SIG-M5 treated with dmso at 0.1 percent for 504 hours (cell line): ENCODE measurements at regions not wholly inside any gene's neighbourhood (a gene's known extent, or its start where the extent isn't known, plus 50 kb on each side); places are given as distances from the start of the nearest gene placed in this dataset.
A peak's percentile ranks its signal among the peaks of the same experiment; 100 is the strongest.
"Not testable (repeated sequence)": the region's sequence is repeated elsewhere in the genome, so short reads cannot be mapped to it uniquely, and the experiment has no call there.

ENCODE experiments used
- DNase-seq: peaks from one replicate; lab custom pipeline; 2025; ENCODE audit not compliant: unreplicated experiment; lab: John Stamatoyannopoulos, UW

- DNase-seq: no peak
Observed at GRCh38 chrX:38937926-38938325, 136.7 kb downstream of the MID1IP1 start.

DNA sequence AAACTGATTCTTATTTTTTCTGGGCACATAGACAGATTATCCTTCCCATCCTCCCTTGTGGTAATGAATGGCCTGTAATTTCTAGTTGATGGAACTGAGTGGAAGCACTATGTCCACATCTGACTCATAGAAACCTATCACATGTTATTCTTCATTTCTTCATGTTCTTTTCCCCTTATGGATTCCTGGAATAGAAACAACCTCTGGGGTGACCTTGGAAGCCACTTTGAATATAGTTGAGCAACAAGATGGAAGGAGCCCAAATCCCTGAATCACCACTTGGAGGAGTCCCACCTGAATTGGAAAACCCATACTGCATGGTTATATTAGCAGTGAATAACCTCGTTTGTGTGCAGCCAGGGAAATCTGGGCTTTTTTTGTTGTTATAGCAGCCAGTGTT lies 137.8 kb downstream of the MID1IP1 start:
- DNase-seq: no peak

DNA sequence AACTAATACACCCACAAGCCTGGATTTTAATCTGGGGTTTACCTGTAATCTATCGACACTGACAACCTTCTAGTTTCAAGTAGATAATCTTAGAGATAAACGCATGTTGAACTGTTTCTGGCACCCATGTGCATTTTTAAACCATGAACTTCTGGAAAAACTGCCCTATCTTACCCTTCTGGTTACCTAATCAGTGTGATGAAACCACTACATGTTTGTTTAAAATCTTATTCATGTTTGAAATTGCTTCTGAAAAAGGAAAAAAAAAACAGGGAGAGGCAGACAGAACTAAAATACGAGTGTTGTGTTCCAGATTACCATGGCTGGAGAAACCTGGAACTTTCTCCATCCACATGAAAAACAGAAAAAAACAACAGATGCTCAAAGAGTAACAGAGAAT lies 139.3 kb downstream of the MID1IP1 start:
- no peak for DNase-seq

- no peak for DNase-seq
Observed at GRCh38 chrX:38941675-38942074, 140.4 kb downstream of the MID1IP1 start.

DNA sequence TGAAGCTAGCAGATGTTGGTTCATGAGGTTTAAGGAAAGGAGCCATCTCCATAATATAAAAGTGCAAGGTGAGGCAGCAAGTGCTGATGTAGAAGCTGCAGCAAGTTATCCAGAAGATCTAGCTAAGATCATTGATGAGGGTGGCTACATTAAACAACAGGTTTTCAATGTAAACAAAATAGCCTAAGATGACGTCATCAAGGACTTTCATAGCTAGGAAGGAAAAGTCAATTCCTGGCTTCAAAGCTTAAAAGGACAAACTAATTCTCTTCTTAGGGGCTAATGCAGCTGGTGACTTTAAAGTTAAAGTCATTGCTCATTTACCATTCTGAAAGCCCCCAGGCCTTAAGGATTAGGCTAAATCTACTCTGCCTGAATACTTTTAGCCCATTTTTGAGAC lies 141.9 kb downstream of the MID1IP1 start:
- DNase-seq: no peak

DNA sequence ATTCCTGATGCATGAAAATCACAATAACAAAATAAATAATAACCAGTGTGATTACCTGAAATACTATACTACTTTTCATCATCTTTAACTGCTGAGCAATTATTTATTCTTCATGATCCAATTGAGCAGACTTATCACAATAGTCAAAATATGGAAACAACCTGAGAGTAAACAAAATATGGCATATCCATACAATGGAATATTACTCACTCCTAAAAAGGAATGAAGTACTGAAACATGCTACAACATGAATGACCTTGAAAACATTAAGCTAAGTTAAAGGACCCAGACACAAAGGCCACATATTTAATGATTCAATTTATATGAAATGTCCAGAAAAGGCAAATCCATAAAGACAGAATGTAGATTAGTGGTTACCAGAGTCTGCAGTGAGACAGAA lies 146.8 kb downstream of the MID1IP1 start:
- no peak for DNase-seq

GRCh38 chrX:38954520-38954919 lies 153.3 kb downstream of the MID1IP1 start:
- no peak for DNase-seq

GRCh38 chrX:38959736-38960135 lies 158.5 kb downstream of the MID1IP1 start:
- DNase-seq: no peak

GRCh38 chrX:38960137-38960536 lies 158.9 kb downstream of the MID1IP1 start:
- no peak for DNase-seq

DNA sequence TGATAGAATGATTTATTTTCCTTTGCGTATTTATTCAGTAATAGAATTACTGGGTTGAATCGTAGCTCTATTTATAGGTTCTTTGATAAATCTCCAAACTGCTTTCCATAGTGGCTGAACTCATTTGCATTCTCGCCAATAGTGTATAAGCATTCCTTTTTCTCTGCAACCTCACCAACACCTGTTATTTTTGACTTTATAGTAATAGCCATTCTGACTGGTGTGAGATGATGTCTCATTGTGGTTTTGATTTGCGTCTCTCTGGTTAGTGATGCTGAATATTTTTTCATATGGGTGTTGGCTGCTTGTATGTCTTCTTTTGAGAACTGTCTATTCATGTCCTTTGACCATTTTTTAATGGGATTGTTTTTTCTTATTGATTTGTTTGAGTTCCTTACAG lies 160.7 kb downstream of the MID1IP1 start:
- no peak for DNase-seq

DNA sequence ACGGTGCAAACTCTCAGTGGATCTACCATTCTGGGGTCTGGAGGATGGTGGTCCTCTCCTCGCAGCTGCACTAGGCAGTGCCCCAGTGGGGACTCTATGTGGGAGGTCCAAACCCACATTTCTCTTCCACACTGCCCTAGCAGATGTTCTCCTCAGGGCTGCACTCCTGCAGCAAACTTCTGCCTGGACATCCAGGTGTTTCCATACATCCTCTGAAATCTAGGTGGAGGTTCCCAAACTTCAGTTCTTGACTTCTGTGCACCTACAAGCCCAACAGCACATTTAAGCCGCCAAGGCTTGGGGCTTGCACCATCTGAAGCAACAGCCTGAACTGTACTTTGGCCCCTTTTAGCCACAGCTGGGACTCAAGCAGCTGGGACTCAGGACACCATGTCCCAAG lies 162.0 kb downstream of the MID1IP1 start:
- DNase-seq: not testable (repeated sequence)

- no peak for DNase-seq
Observed at GRCh38 chrX:38965888-38966287, 164.6 kb downstream of the MID1IP1 start.

GRCh38 chrX:38968344-38969216 lies 167.3 kb downstream of the MID1IP1 start:
- DNase-seq: no peak

DNA sequence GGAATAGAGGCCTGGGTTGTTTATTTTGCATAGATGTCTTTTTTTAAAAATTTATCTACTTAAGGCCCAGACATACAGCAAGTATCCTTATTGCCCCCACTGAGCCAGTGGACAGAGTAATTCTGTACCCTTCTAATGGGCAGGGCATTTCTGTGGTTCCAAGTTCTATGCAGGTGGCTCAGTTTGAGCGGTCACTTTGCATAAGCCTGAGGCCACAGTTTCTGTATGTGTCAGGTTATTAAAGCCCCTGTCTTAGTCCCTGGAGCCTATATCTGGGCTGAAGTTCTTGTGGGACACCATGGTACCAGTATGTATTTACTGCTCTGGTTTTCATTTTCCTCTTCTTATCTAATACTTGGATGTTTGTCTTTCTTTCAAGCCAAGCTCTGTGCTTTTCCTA lies 168.8 kb downstream of the MID1IP1 start:
- no peak for DNase-seq

DNA sequence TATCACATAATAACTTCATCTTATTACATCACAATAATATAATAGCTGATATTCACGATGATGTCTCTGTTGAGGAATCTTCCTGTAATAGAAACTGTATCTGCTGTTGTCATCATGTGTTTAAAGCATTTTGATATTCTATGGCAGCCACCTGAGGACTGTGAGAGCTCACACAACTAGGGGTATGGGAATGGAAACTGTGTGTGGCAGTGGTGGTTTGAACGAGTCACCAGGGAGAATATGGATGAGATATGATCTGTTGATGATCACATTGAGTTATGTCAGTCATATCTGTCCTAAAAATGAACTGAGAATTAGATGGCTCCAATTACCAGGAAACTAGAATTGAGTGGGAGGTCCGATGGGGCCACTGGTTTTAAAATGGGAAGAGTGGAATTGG lies 169.6 kb downstream of the MID1IP1 start:
- DNase-seq: no peak

DNA sequence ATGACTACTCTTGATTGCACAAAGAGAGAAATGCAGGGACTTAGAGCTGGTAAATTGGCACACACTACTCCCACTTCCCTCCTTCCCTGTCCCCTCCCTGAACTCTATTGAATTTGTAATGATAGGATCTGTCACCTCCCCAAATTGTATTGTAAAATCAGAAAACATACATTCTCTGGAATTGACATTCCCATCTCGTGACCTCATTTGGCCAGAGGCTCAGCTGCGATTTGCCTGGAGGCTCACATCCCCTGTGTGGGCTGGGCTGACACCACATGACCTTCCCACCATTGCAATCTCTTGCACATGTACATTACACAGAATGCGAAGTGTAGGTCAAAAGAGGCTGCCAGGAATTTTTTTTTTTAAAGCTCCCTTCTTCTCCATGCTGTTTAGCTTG lies 172.1 kb downstream of the MID1IP1 start:
- no peak for DNase-seq

- DNase-seq: no peak
Observed at GRCh38 chrX:38974542-38974941, 173.3 kb downstream of the MID1IP1 start.

GRCh38 chrX:38975368-38975942 lies 174.2 kb downstream of the MID1IP1 start:
- no peak for DNase-seq

GRCh38 chrX:38982370-38982769 lies 181.1 kb downstream of the MID1IP1 start:
- DNase-seq: no peak

- DNase-seq: no peak
Observed at GRCh38 chrX:38982843-38983242, 181.6 kb downstream of the MID1IP1 start.

DNA sequence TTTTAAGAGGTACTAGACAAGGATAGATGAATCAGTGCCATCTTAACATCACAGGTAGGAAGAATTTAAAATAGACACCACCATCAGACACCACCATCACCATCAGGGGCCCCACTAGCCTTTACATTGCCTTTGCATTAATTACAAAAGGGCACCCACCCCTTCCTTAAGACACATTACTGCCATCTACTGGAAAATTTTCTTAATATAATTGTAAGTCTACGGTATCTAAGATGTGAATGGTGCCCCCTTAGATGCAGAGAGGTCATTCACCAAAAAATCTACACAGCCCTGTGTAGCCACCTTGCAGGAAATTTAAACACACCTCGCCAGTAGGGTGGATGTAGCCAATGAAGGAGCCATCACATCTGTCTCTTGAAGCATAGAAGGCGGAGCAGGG lies 184.1 kb downstream of the MID1IP1 start:
- peak; percentile 63 for DNase-seq

DNA sequence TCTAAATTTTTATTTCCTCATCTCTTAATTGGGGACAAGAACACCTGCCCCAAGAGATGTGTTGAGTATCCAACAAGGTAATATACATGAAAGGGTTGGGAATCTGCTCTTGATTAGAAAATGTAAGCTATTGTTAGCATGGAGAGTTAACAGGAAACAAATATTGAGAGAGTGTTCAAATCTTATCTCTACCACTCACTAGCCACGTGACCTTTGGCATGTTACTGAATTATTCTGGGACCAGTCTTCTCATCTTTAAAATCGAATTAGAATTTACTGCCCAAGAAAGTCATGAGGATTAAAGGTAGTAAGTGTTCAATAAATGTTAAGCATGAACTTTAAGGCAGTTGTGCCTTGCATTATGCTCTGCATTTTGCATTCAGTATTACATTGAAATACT lies 184.7 kb downstream of the MID1IP1 start:
- DNase-seq: no peak

DNA sequence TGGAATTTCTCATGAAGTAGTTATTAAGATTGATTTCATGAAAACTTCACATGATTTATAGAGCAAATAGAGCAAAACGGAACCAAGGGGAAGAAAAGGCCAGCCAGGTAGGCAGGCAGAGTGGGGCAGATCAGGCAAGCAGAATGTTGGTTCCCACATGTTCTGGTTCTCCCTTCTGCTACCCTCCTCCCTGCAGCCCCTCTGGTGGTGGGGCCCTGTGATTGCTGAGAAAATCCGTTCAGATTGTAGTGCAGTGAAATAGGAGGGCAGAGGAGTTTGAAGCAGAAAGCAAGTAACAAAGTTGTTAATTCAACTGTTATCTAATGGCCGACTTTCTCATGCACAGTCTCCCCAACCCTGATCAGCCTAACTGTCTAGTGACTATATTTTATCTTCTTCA lies 185.3 kb downstream of the MID1IP1 start:
- DNase-seq: no peak
